Upper lobe of left lung (tissue), 6 donors: ENCODE measurements at regions not wholly inside any gene's neighbourhood (a gene's known extent, or its start where the extent isn't known, plus 50 kb on each side); places are given as distances from the start of the nearest gene placed in this dataset.

ENCODE experiments used
- ATAC-seq, 2 donors: fragments of 200-7000 bp; cut with Tn5 transposase; one replicate each; pipeline ENCODE4 v1.9.1; 2022; ENCODE audit warnings: mild to moderate bottlenecking in 2 of 2, moderate library complexity in 2 of 2; ENCODE audit not compliant: low FRiP score in 2 of 2
- DNase-seq, 2 donors: peaks; one replicate each; pipeline ENCODE4 v3.0.0-alpha.2; 2019 to 2020
- H3K27ac ChIP-seq, 4 donors: fragments of 200-600 bp; sonication (generic); one replicate each; pipeline ENCODE4 v1.5.1; 2016 to 2019
- H3K27me3 ChIP-seq, 4 donors: fragments of 200-600 bp; sonication (generic); one replicate each; pipeline ENCODE4 v1.5.1; 2017 to 2019
- H3K36me3 ChIP-seq, 4 donors: fragments of 200-600 bp; sonication (generic); one replicate each; pipeline ENCODE4 v1.5.1; 2016 to 2019
- H3K4me1 ChIP-seq, 4 donors: fragments of 200-600 bp; sonication (generic); one replicate each; pipeline ENCODE4 v1.5.1; 2018 to 2019
- H3K4me3 ChIP-seq, 4 donors: fragments of 200-600 bp; sonication (generic); one replicate each; pipeline ENCODE4 v1.5.1; 2017 to 2019; ENCODE audit warnings: mild to moderate bottlenecking in 2 of 4, moderate library complexity in 1 of 4
- H3K9me3 ChIP-seq, 4 donors: fragments of 200-600 bp; sonication (generic); one replicate each; pipeline ENCODE4 v1.5.1; 2018 to 2019
- CTCF ChIP-seq, 6 experiments: fragments of 450-650 bp in 4 of 6; fragments of 200-600 bp in 2 of 6; sonication (generic) in 2 of 6; IDR thresholded peaks; one replicate each; pipeline ENCODE4 v1.5.1; 2016 to 2019; ENCODE audit warnings: antibody characterized with exemption in 6 of 6
- EP300 ChIP-seq, 4 donors: sonication (generic); formaldehyde crosslinking; IDR thresholded peaks; one replicate each; pipeline ENCODE4 v1.5.1; 2017; ENCODE audit warnings: antibody characterized with exemption in 4 of 4, control low read depth in 2 of 4
- POLR2A ChIP-seq, 4 donors: fragments of 450-650 bp; IDR thresholded peaks; one replicate each; pipeline ENCODE4 v1.5.1; 2016 to 2017; ENCODE audit warnings: antibody characterized with exemption in 4 of 4, mild to moderate bottlenecking in 2 of 4
- POLR2AphosphoS5 ChIP-seq, 2 donors: sonication (generic); formaldehyde crosslinking; IDR thresholded peaks; one replicate each; pipeline ENCODE4 v1.5.1; 2017; ENCODE audit warnings: antibody characterized with exemption in 2 of 2
- WGBS, 2 donors: methylation state at CpG; one replicate each; pipeline ENCODE4 v1.1.5; 2017 to 2018; 5-methylcytosine and 5-hydroxymethylcytosine counted together
- donor health status: DM: no; HTN: no; CAD: no; lungs with moderate emphysema.
- donor health status: DM: no; HTN: yes; CAD: no; lungs with severe emphysema.

GRCh38 chr2:235399895-235400294 is 93.9 kb upstream of the AGAP1 start:
- no peaks in the 10 kb centered on the region for H3K36me3 ChIP-seq
- H3K9me3 ChIP-seq, result no peaks in the 10 kb centered on the region
- no peak for ATAC-seq
- DNase-seq, result no peak
- TF ChIP-seq EP300 (IDR thresholded peaks at IDR 0.05) (no peak), CTCF (IDR thresholded peaks at IDR 0.05) (no peak), POLR2AphosphoS5 (IDR thresholded peaks at IDR 0.05) (no peak)
- H3K27ac ChIP-seq, result no peak overlapping the region
- H3K27me3 ChIP-seq, result no peaks in the 10 kb centered on the region
- no peak overlapping the region for H3K4me3 ChIP-seq
- 92% methylated on average over 1 of the region's 1 CpG for WGBS, 2 donors
- no peaks in the 10 kb centered on the region for H3K4me1 ChIP-seq

- Histone ChIP-seq H3K9me3 (no peaks in the 10 kb centered on the region), H3K4me3 (no peak overlapping the region), H3K27ac (no peak overlapping the region), H3K4me1 (peaks cover 0 to 7% (median 2%) of the 10 kb centered on the region in 4 donors), H3K27me3 (no peaks in the 10 kb centered on the region), H3K36me3 (no peaks in the 10 kb centered on the region)
- ATAC-seq, result no peak
- DNase-seq, result no peak
- TF ChIP-seq POLR2AphosphoS5 (IDR thresholded peaks at IDR 0.05) (no peak), CTCF (IDR thresholded peaks at IDR 0.05) (no peak), POLR2A (IDR thresholded peaks at IDR 0.05) (no peak), EP300 (IDR thresholded peaks at IDR 0.05) (no peak)
- 72 to 75% methylated on average over 2 of the region's 2 CpGs for WGBS, 2 donors
Measured at GRCh38 chr2:235402422-235402821, 91.4 kb upstream of the AGAP1 start.

- Histone ChIP-seq H3K27ac (no peak overlapping the region), H3K4me1 (peaks cover 0 to 7% (median 3%) of the 10 kb centered on the region in 4 donors)
Measured at GRCh38 chr2:235405612-235406361, 88.1 kb upstream of the AGAP1 start.

GRCh38 chr2:235406430-235406829 is 87.4 kb upstream of the AGAP1 start:
- no peaks in the 10 kb centered on the region for H3K27me3 ChIP-seq
- peaks cover 0 to 7% (median 3%) of the 10 kb centered on the region in 4 donors for H3K4me1 ChIP-seq
- H3K36me3 ChIP-seq, result no peaks in the 10 kb centered on the region
- no peak for TF ChIP-seq POLR2A (IDR thresholded peaks at IDR 0.05)
- TF ChIP-seq CTCF (IDR thresholded peaks at IDR 0.05), result no peak
- TF ChIP-seq POLR2AphosphoS5 (IDR thresholded peaks at IDR 0.05), result no peak
- no peak for TF ChIP-seq EP300 (IDR thresholded peaks at IDR 0.05)
- no peak overlapping the region for H3K4me3 ChIP-seq
- DNase-seq (peak; percentile 49 to 55), ATAC-seq (peak in 1 of 2 donors; percentile 71)
- H3K27ac ChIP-seq, result no peak overlapping the region
- H3K9me3 ChIP-seq, result no peaks in the 10 kb centered on the region
- 36 to 53% methylated on average over 3 to 8 of the region's 8 CpGs for WGBS, 2 donors

More at GRCh38 chr2:235405612-235406361, 88.1 kb upstream of the AGAP1 start:
- ATAC-seq, result no peak
- H3K27me3 ChIP-seq, result no peaks in the 10 kb centered on the region
- H3K36me3 ChIP-seq, result no peaks in the 10 kb centered on the region
- H3K9me3 ChIP-seq, result no peaks in the 10 kb centered on the region
- DNase-seq, result no peak
- TF ChIP-seq POLR2A (IDR thresholded peaks at IDR 0.05) (no peak), POLR2AphosphoS5 (IDR thresholded peaks at IDR 0.05) (no peak), EP300 (IDR thresholded peaks at IDR 0.05) (no peak), CTCF (IDR thresholded peaks at IDR 0.05) (no peak)
- no peak overlapping the region for H3K4me3 ChIP-seq
- 64 to 74% methylated on average over 11 of the region's 11 CpGs for WGBS, 2 donors
